Skeletal muscle satellite cell (primary cell): ENCODE measurements at regions not wholly inside any gene's neighbourhood (a gene's known extent, or its start where the extent isn't known, plus 50 kb on each side); places are given as distances from the start of the nearest gene placed in this dataset.

Source experiments
- H3K27me3 ChIP-seq: 2 replicates; pipeline ENCODE4 v1.7.0; 2013; ENCODE audit warnings: low read length; ENCODE audit not compliant: control insufficient read depth, insufficient read depth
- H3K36me3 ChIP-seq: 2 replicates; pipeline ENCODE4 v1.7.0; 2013; ENCODE audit warnings: mild to moderate bottlenecking, control low read depth, low read length; ENCODE audit not compliant: insufficient read depth
- H3K4me1 ChIP-seq: 2 replicates; pipeline ENCODE4 v1.7.0; 2013; ENCODE audit warnings: low read length; ENCODE audit not compliant: control insufficient read depth, insufficient read depth
- H3K4me2 ChIP-seq: 2 replicates; pipeline ENCODE4 v1.7.0; 2013; ENCODE audit warnings: mild to moderate bottlenecking, low read length
- H3K4me3 ChIP-seq: 2 replicates; pipeline ENCODE4 v1.7.0; 2013; ENCODE audit warnings: low read length
- H3K9ac ChIP-seq: 2 replicates; pipeline ENCODE4 v1.7.0; 2013; ENCODE audit warnings: mild to moderate bottlenecking, low read depth, low read length, moderate library complexity
- H3K9me3 ChIP-seq: replicated peaks from 2 replicates; pipeline ENCODE4 v1.7.0; 2013; ENCODE audit warnings: mild to moderate bottlenecking, control low read depth, low read length

DNA sequence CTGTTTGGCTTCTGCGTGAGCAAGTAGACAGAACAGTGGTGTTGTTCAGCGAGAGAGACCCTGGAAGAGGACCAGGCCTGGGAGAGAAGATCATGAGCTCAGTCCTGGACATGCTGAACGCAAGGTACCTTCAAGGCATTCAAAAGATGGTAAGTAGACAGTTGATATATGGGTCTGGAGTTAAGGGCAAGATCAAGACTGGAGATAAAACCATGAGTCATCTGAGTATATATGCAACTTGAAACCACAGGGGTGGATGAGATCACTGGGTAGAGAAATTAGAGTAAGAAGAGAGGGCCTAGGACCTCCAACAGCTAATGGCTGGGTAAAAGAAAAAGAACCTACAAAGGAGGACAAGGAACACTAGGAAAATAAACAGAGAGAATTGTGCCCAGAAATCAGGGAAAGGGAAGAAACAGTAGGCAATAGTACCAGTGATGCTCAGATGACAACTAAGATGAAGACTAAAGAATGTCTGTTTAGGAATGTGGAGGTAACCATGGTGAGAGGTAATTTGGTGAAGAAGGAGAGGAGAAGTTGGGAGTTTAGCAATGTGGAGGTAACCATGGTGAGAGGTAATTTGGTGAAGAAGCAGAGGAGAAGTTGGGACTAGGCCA is 343.2 kb upstream of the ADAMTS9 start:
- H3K9ac ChIP-seq = no peak overlapping the region
- no peaks in the 10 kb centered on the region for H3K4me1 ChIP-seq
- H3K9me3 ChIP-seq = no peaks in the 10 kb centered on the region
- H3K36me3 ChIP-seq = no peaks in the 10 kb centered on the region
- no peak overlapping the region for H3K4me2 ChIP-seq
- H3K4me3 ChIP-seq = no peak overlapping the region
- no peaks in the 10 kb centered on the region for H3K27me3 ChIP-seq

DNA sequence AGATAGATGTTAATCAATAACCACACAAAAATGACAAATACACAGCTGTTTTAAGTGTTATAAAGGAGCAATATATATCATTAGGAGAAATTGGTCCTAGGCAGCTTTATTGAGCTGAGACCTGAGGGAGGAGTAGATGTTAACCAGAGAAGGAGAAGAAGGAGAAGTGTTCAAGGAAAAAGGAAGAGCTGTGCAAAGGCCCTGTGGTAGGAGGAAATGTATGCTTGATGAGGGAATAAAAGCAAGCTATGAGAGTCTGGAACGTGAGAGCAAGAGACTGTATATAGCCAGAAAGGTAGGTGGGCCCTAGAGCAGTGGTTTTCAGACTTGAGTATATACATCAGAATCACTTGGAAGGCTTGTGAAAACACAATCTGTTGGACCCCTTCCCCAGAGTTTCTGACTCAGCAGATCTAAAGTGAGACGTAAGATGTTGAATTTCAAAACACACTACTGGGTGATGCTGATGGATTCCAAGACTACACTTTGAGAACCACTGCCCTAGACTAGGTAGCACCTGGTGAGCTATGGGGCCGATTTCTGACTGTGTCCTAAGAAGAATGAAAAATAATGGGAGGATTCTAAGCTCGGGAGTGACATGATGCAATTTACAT is 342.3 kb upstream of the ADAMTS9 start:
- Histone ChIP-seq H3K4me3 (no peak overlapping the region), H3K4me1 (no peaks in the 10 kb centered on the region), H3K4me2 (no peak overlapping the region), H3K9me3 (no peaks in the 10 kb centered on the region), H3K36me3 (no peaks in the 10 kb centered on the region), H3K27me3 (no peaks in the 10 kb centered on the region), H3K9ac (no peak overlapping the region)

DNA sequence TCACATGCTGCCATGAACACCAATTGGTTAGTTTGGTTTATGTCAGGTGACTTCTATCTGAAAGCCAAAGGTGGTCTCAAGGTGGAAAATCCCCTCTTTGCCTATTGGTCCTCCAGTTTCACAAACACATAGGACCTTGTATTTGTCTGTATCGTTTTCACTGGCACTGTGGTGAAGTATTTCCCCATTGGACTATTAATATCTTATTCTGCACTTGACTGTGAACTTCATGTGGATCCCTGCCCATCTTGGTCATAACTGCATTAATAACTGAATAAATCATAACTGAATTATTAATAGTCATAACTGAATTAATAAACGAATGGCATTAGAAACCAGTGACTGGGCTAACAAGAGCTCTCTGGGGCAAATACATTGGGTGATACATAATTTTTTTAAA is 341.3 kb upstream of the ADAMTS9 start:
- no peak overlapping the region for H3K9ac ChIP-seq
- no peak overlapping the region for H3K4me3 ChIP-seq
- H3K4me1 ChIP-seq = no peaks in the 10 kb centered on the region
- H3K36me3 ChIP-seq = no peaks in the 10 kb centered on the region
- no peaks in the 10 kb centered on the region for H3K27me3 ChIP-seq
- no peaks in the 10 kb centered on the region for H3K9me3 ChIP-seq
- no peak overlapping the region for H3K4me2 ChIP-seq

DNA sequence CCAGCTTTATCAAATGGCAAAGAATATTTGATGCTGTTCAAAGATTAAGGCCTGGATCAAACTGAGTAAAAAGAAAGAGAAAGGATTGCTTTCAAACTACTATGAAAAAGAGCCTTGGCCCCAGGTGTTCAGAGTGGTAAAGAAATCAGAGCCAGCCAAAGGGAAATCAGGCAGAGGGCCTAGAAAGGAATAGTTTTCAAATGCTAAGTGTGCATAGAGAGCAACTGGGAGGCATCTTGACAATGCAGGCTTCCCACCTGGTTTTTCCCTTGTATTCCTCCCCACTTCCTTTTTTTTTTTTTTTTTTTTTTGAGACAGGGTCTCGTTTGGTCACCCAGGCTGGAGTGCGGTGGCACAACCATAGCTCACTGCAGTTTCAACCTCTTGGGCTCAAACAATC is 340.2 kb upstream of the ADAMTS9 start:
- Histone ChIP-seq H3K9ac (no peak overlapping the region), H3K4me2 (no peak overlapping the region), H3K9me3 (no peaks in the 10 kb centered on the region), H3K4me3 (no peak overlapping the region), H3K27me3 (no peaks in the 10 kb centered on the region), H3K4me1 (no peaks in the 10 kb centered on the region), H3K36me3 (no peaks in the 10 kb centered on the region)

DNA sequence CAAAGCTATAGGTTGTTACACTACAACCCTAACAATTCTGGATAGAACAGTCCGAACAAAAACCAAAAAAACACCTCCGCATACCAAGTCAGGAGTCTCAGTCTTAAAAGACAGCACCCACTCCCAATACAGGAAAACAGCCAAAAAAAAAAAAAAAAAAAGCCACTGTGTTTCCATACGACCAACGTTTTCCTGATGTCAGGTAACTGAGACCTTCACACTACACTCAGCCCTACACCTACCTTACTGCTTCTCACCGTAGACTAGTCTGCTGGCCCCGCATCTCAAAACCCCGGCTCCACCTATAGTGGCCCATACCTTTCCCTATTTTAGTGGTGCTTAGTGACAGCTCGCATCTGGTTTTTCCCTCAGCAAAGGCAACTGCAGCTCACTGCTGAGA is 339.5 kb upstream of the ADAMTS9 start:
- no peaks in the 10 kb centered on the region for H3K36me3 ChIP-seq
- no peaks in the 10 kb centered on the region for H3K4me1 ChIP-seq
- no peak overlapping the region for H3K4me2 ChIP-seq
- no peaks in the 10 kb centered on the region for H3K9me3 ChIP-seq
- H3K27me3 ChIP-seq = no peaks in the 10 kb centered on the region
- no peak overlapping the region for H3K9ac ChIP-seq
- H3K4me3 ChIP-seq = no peak overlapping the region

DNA sequence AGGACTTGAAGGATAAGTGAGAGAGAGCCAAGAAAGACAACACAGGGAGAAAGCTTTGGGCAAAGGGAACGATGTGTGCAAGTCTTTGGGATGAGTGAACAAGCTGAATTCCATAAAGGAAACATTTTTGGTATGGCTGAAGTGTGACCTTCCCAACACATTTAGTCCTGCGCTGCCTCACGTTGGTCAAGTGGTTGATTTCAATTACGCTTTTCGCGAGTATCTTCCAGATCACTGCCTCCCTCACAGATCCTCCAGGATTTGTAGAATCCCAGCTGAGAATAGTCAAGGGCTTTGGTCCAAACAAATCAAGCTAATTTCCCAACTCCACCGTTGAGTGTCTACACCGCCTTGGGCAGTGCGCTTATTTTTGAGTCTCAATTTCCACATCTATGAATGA is 338.4 kb upstream of the ADAMTS9 start:
- Histone ChIP-seq H3K4me1 (no peaks in the 10 kb centered on the region), H3K4me2 (no peak overlapping the region), H3K9ac (no peak overlapping the region), H3K4me3 (no peak overlapping the region), H3K27me3 (no peaks in the 10 kb centered on the region), H3K9me3 (no peaks in the 10 kb centered on the region), H3K36me3 (no peaks in the 10 kb centered on the region)

DNA sequence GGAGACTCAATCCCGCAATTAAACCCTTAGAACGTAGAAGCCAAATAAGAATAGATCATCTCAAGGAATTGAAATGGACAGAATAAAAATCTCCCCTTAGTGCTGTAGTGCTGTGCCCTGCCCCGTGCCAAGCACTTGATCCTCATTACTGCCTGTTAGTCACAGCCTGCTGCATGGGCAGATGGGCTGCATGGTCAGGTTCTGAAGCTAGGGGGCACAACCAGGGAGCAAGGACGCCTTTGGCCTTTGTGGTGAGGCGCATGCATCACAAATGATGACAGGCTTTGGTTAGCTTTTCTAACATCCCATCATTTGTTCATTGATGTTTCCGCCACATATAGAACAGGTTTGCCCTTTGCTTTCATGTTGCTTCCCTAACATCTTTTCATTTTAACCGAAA is 336.3 kb upstream of the ADAMTS9 start:
- H3K36me3 ChIP-seq = no peaks in the 10 kb centered on the region
- H3K4me2 ChIP-seq = no peak overlapping the region
- H3K27me3 ChIP-seq = no peaks in the 10 kb centered on the region
- no peaks in the 10 kb centered on the region for H3K4me1 ChIP-seq
- H3K4me3 ChIP-seq = no peak overlapping the region
- H3K9ac ChIP-seq = no peak overlapping the region
- no peaks in the 10 kb centered on the region for H3K9me3 ChIP-seq

DNA sequence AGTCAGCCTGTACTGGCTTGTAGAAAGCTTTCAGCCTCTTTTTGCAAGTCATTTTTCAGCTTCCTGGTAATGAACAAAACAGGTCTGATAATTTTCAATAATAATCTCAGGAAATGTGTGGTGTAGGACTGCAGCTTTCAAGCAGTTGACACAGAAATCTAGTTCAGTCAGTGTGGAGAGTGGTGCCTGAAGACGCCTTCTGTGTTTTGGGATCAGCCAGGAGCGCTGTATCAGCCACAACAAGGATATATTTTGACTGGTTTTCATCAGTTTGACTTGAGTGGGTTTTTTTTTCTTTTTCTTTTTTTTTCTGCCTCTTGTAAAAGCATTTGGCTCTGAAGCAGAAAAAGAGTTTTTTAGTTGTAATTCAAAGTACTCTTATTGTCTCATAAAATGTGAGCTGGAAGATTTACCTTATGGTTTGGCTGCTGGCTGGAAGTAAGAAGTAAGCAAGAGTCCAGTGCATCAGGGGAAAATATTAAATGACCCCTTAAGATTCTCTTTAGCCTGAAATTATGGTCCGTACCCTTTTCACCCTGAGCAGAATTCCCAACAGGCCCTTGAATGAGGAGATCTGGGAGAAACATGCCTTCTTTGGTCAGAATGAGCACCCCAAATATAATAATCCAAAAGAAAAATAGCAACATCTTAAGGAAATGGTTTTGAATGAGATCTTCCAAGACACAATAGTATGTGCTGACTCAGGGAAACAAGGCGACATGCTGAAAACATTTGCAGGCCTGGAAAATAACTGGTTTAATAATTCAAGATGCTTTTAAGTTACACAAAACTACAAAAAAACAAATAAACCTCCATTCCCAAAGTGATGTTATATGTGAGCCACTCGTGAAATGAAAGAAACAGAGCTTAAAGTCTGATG is 332.7 kb upstream of the ADAMTS9 start:
- H3K9me3 ChIP-seq = no peaks in the 10 kb centered on the region
- no peaks in the 10 kb centered on the region for H3K36me3 ChIP-seq
- no peaks in the 10 kb centered on the region for H3K4me1 ChIP-seq
- no peak overlapping the region for H3K4me2 ChIP-seq
- H3K27me3 ChIP-seq = no peaks in the 10 kb centered on the region
- no peak overlapping the region for H3K9ac ChIP-seq
- H3K4me3 ChIP-seq = no peak overlapping the region

DNA sequence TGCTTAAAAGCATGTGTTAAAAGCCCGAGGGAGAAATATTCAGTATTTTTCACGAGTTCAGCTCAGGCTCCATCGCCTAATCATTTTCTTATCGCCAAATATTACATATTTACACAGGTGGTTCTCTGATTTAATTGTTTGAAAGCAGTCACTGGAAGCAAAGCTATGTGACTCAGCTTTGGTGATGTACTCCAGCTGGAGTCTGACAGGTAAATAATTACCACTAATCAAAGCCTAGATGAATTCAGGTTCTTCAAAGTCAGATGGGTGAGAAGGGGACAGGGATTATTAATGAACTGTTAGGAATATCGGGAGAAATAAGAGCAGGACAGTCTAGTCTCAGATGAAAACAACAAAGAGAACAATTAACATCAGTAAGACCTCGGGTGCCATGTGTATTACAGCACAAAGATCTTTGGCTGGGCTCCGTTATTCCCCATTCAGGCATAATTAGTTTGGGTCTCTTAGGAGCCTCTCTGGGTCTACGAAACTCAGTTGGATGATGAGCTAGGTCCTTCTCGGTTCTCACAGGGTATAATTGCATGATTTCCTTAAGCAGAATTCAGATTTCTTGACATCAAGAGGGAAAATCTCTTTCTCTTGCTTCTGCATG is 331.7 kb upstream of the ADAMTS9 start:
- H3K9me3 ChIP-seq = no peaks in the 10 kb centered on the region
- H3K4me3 ChIP-seq = no peak overlapping the region
- H3K4me1 ChIP-seq = no peaks in the 10 kb centered on the region
- no peaks in the 10 kb centered on the region for H3K36me3 ChIP-seq
- H3K4me2 ChIP-seq = no peak overlapping the region
- H3K9ac ChIP-seq = no peak overlapping the region
- no peaks in the 10 kb centered on the region for H3K27me3 ChIP-seq

DNA sequence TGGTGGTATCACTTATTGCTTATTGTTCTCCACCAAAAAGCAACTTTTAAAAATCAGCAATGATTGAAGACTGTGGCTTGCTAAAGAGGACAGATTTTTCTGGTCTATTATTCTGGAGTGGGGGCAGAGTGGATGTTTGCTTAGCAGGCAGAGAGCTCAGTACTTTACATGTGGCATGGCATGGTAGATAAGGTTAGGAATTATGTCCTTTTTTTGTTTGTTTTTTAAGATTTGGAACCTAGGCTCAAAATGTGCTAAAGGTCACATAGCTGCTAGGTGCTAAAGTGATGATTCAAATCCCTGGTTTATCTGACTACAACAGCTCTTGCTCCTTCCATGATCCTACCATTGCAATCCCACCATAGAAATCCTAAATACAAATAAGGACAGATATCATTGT is 331.0 kb upstream of the ADAMTS9 start:
- Histone ChIP-seq H3K4me3 (no peak overlapping the region), H3K9me3 (no peaks in the 10 kb centered on the region), H3K36me3 (no peaks in the 10 kb centered on the region), H3K9ac (no peak overlapping the region), H3K27me3 (no peaks in the 10 kb centered on the region), H3K4me2 (no peak overlapping the region), H3K4me1 (no peaks in the 10 kb centered on the region)

DNA sequence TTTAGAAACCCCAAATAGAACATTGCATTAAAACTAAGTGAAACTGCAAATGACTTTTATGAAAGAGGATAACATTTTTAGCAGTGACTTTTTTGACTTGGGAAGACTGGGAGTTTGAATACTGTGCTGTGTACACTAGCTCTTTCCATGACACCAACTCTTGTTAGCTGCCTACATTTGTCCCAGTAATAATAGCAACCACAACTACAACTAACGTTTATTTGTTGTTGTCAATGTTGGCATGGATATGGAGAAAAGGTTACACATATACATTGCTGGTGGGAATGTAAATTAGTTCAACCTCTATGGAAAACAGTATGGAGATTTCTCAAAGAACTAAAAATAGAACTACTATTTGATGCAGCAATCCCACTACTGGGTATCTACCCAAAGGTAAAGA is 329.6 kb upstream of the ADAMTS9 start:
- Histone ChIP-seq H3K4me2 (no peak overlapping the region), H3K4me1 (no peaks in the 10 kb centered on the region), H3K4me3 (no peak overlapping the region), H3K9me3 (no peaks in the 10 kb centered on the region), H3K9ac (no peak overlapping the region), H3K27me3 (no peaks in the 10 kb centered on the region), H3K36me3 (no peaks in the 10 kb centered on the region)
